ENCODE measurements at regions not wholly inside any gene's neighbourhood (a gene's known extent, or its start where the extent isn't known, plus 50 kb on each side); places are given as distances from the start of the nearest gene placed in this dataset.

- no peaks in the 10 kb centered on the region for H3K27me3 ChIP-seq
- H3K27ac ChIP-seq, result no peak overlapping the region
- H3K9me3 ChIP-seq, result peaks cover 0 to 12% (median 8%) of the 10 kb centered on the region in 4 donors
- 76 to 83% methylated on average over 4 of the region's 4 CpGs for WGBS, 2 donors
- TF ChIP-seq EP300 (IDR thresholded peaks at IDR 0.05), result no peak
- no peak overlapping the region for H3K4me3 ChIP-seq
- H3K4me1 ChIP-seq, result no peaks in the 10 kb centered on the region
- H3K36me3 ChIP-seq, result no peaks in the 10 kb centered on the region
- DNase-seq, result no peak
- ATAC-seq (ENCODE audit: low FRiP score in 2 of 2), result no peak
Measured at GRCh38 chr2:11014026-11014425, 102.3 kb downstream of the KCNF1 start.

- H3K27ac ChIP-seq, result no peak overlapping the region
- no peaks in the 10 kb centered on the region for H3K27me3 ChIP-seq
- H3K36me3 ChIP-seq, result no peaks in the 10 kb centered on the region
- TF ChIP-seq POLR2AphosphoS5 (IDR thresholded peaks at IDR 0.05), result no peak
- TF ChIP-seq EP300 (IDR thresholded peaks at IDR 0.05), result no peak
- TF ChIP-seq POLR2A (IDR thresholded peaks at IDR 0.05), result no peak
- no peak for TF ChIP-seq CTCF (IDR thresholded peaks at IDR 0.05)
- WGBS, 2 donors, result 70 to 71% methylated on average over 7 of the region's 7 CpGs
- no peaks in the 10 kb centered on the region for H3K4me1 ChIP-seq
- no peak overlapping the region for H3K4me3 ChIP-seq
- ATAC-seq (ENCODE audit: low FRiP score in 2 of 2) (no peak), DNase-seq (no peak)
- H3K9me3 ChIP-seq, result peaks cover 0 to 2% (median under 1%) of the 10 kb centered on the region in 4 donors
Measured at GRCh38 chr2:11016735-11017388, 105.1 kb downstream of the KCNF1 start.

- no peak overlapping the region for H3K27ac ChIP-seq
- no peaks in the 10 kb centered on the region for H3K36me3 ChIP-seq
- no peaks in the 10 kb centered on the region for H3K27me3 ChIP-seq
- H3K4me1 ChIP-seq, result no peaks in the 10 kb centered on the region
- TF ChIP-seq CTCF (IDR thresholded peaks at IDR 0.05), result no peak
- no peak for TF ChIP-seq POLR2A (IDR thresholded peaks at IDR 0.05)
- no peak for TF ChIP-seq EP300 (IDR thresholded peaks at IDR 0.05)
- TF ChIP-seq POLR2AphosphoS5 (IDR thresholded peaks at IDR 0.05), result no peak
- H3K9me3 ChIP-seq, result no peaks in the 10 kb centered on the region
- ATAC-seq (ENCODE audit: low FRiP score in 2 of 2) (no peak), DNase-seq (no peak)
- 67 to 74% methylated on average over 8 of the region's 8 CpGs for WGBS, 2 donors
- H3K4me3 ChIP-seq, result no peak overlapping the region
Measured at GRCh38 chr2:11017921-11018320, 106.2 kb downstream of the KCNF1 start.

GRCh38 chr2:11018651-11019185 is 107.0 kb downstream of the KCNF1 start:
- Histone ChIP-seq H3K36me3 (no peaks in the 10 kb centered on the region), H3K27me3 (no peaks in the 10 kb centered on the region), H3K9me3 (no peaks in the 10 kb centered on the region), H3K27ac (no peak overlapping the region), H3K4me1 (no peaks in the 10 kb centered on the region), H3K4me3 (no peak overlapping the region)
- no peak for ATAC-seq (ENCODE audit: low FRiP score in 2 of 2)
- TF ChIP-seq CTCF (IDR thresholded peaks at IDR 0.05), result no peak
- TF ChIP-seq EP300 (IDR thresholded peaks at IDR 0.05), result no peak
- no peak for TF ChIP-seq POLR2A (IDR thresholded peaks at IDR 0.05)
- no peak for TF ChIP-seq POLR2AphosphoS5 (IDR thresholded peaks at IDR 0.05)
- 70 to 73% methylated on average over 3 of the region's 3 CpGs for WGBS, 2 donors
- DNase-seq, result no peak

GRCh38 chr2:11019614-11020013 is 107.9 kb downstream of the KCNF1 start:
- Histone ChIP-seq H3K27ac (no peak overlapping the region), H3K9me3 (no peaks in the 10 kb centered on the region), H3K36me3 (no peaks in the 10 kb centered on the region), H3K4me3 (no peak overlapping the region), H3K27me3 (no peaks in the 10 kb centered on the region), H3K4me1 (no peaks in the 10 kb centered on the region)
- WGBS, 2 donors, result 86 to 93% methylated on average over 2 of the region's 2 CpGs
- no peak for DNase-seq
- TF ChIP-seq POLR2AphosphoS5 (IDR thresholded peaks at IDR 0.05), result no peak
- TF ChIP-seq POLR2A (IDR thresholded peaks at IDR 0.05), result no peak
- TF ChIP-seq EP300 (IDR thresholded peaks at IDR 0.05), result no peak
- TF ChIP-seq CTCF (IDR thresholded peaks at IDR 0.05), result no peak
- ATAC-seq (ENCODE audit: low FRiP score in 2 of 2), result no peak
